Endothelial cell of umbilical vein (primary cell): ENCODE measurements at regions not wholly inside any gene's neighbourhood (a gene's known extent, or its start where the extent isn't known, plus 50 kb on each side); places are given as distances from the start of the nearest gene placed in this dataset.

Source experiments
- CTCF ChIP-seq, 2 donors: IDR thresholded peaks; 1 replicate in 1 of 2; 2 replicates in 1 of 2; pipeline ENCODE4 v1.5.1; 2011; ENCODE audit warnings: low read length in 2 of 2, mild to moderate bottlenecking in 2 of 2, moderate library complexity in 2 of 2, control low read depth in 1 of 2, inconsistent platforms in 1 of 2, low read depth in 1 of 2; ENCODE audit not compliant: insufficient read depth in 1 of 2; ENCODE audit errors: extremely low read depth in 1 of 2
- EZH2 ChIP-seq: IDR thresholded peaks from 2 replicates; pipeline ENCODE4 v1.6.1; 2012; ENCODE audit warnings: borderline replicate concordance, low read depth, mild to moderate bottlenecking, moderate library complexity, low read length, inconsistent platforms; ENCODE audit not compliant: severe bottlenecking
- JUN ChIP-seq: IDR thresholded peaks from 2 replicates; pipeline ENCODE4 v1.6.1; 2011; ENCODE audit warnings: borderline replicate concordance, low read depth; ENCODE audit not compliant: insufficient read length, insufficient read depth
- MAX ChIP-seq: IDR thresholded peaks from 2 replicates; pipeline ENCODE4 v1.6.1; 2011; ENCODE audit not compliant: insufficient read depth, insufficient read length
- POLR2A ChIP-seq: IDR thresholded peaks from 2 replicates; pipeline ENCODE4 v1.6.1; 2012; ENCODE audit warnings: low read depth, mild to moderate bottlenecking, control low read depth, low read length
- POLR2AphosphoS5 ChIP-seq: IDR thresholded peaks from 2 replicates; pipeline ENCODE4 v1.6.1; 2012; ENCODE audit warnings: low read depth, mild to moderate bottlenecking, control low read depth, low read length, moderate library complexity; ENCODE audit not compliant: insufficient read depth

GRCh38 chr7:124171068-124171467, 138.2 kb upstream of the TMEM229A start:
- no peak for TF ChIP-seq CTCF (IDR thresholded peaks at IDR 0.05; ENCODE audit: extremely low read depth in 1 of 2, insufficient read depth in 1 of 2, low read depth in 1 of 2, low read length in 2 of 2)
- TF ChIP-seq POLR2A = no peak
- TF ChIP-seq EZH2 = no peak
- no peak for TF ChIP-seq POLR2AphosphoS5
- no peak for TF ChIP-seq JUN
- no peak for TF ChIP-seq MAX
